ENCODE measurements at regions not wholly inside any gene's neighbourhood (a gene's known extent, or its start where the extent isn't known, plus 50 kb on each side); places are given as distances from the start of the nearest gene placed in this dataset.
"Not testable (repeated sequence)": the region's sequence is repeated elsewhere in the genome, so short reads cannot be mapped to it uniquely, and the experiment has no call there.

DNA sequence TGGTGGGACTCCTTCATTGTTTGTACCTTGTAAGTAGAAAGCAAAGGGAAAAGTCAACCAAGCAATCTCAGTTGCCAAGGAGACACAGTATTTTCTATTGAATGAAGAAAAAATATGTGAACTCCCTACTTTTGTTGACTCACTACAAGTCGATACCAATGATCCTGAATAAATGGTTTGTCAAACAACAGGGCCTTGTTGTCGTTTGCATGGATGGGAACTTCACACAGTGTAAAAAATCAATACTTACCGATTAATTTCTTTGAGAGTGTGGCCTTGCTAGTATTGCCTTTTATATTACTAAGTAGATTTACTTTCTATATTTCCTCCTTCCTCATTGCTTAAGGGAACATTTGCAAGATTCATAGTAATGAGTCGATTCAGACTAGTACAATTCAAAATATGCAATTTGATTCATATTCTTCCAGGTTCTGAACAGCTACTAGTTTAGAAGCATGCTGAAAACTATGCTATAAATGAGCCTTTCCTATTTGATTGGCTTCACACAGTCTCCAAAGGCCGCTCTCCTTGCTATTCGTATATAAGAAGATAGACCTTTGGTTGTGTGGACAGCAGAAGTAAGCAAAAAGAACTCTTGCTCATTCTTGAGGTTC lies 108.0 kb downstream of the ZNF330 start:
- DNase-seq, result no peak
- no peaks in the 10 kb centered on the region for H3K9me3 ChIP-seq (ENCODE audit: control insufficient read depth, low read length)
- H3K27me3 ChIP-seq (replicated peaks; ENCODE audit: control insufficient read depth, insufficient read depth, low read length, poor library complexity, severe bottlenecking), result no peaks in the 10 kb centered on the region
- no peak overlapping the region for H3K4me3 ChIP-seq (ENCODE audit: insufficient read depth, low read depth, low read length, poor library complexity, severe bottlenecking)
- H3K4me1 ChIP-seq (ENCODE audit: control insufficient read depth, insufficient read depth, low read length, poor library complexity, severe bottlenecking), result no peaks in the 10 kb centered on the region
- no peak overlapping the region for H3K27ac ChIP-seq (ENCODE audit: insufficient read depth, low read length, poor library complexity, severe bottlenecking)
- no peaks in the 10 kb centered on the region for H3K36me3 ChIP-seq (ENCODE audit: control insufficient read depth, insufficient read depth, low read length)

GRCh38 chr4:141329174-141329569 lies 108.5 kb downstream of the ZNF330 start:
- H3K4me1 ChIP-seq (ENCODE audit: control insufficient read depth, insufficient read depth, low read length, poor library complexity, severe bottlenecking), result no peaks in the 10 kb centered on the region
- no peak for DNase-seq
- no peak overlapping the region for H3K27ac ChIP-seq (ENCODE audit: insufficient read depth, low read length, poor library complexity, severe bottlenecking)
- no peak overlapping the region for H3K4me3 ChIP-seq (ENCODE audit: insufficient read depth, low read depth, low read length, poor library complexity, severe bottlenecking)
- H3K27me3 ChIP-seq (replicated peaks; ENCODE audit: control insufficient read depth, insufficient read depth, low read length, poor library complexity, severe bottlenecking), result no peaks in the 10 kb centered on the region
- no peaks in the 10 kb centered on the region for H3K36me3 ChIP-seq (ENCODE audit: control insufficient read depth, insufficient read depth, low read length)
- no peaks in the 10 kb centered on the region for H3K9me3 ChIP-seq (ENCODE audit: control insufficient read depth, low read length)

- no peak overlapping the region for H3K27ac ChIP-seq (ENCODE audit: insufficient read depth, low read length, poor library complexity, severe bottlenecking)
- no peaks in the 10 kb centered on the region for H3K4me1 ChIP-seq (ENCODE audit: control insufficient read depth, insufficient read depth, low read length, poor library complexity, severe bottlenecking)
- H3K27me3 ChIP-seq (replicated peaks; ENCODE audit: control insufficient read depth, insufficient read depth, low read length, poor library complexity, severe bottlenecking), result no peaks in the 10 kb centered on the region
- no peak overlapping the region for H3K4me3 ChIP-seq (ENCODE audit: insufficient read depth, low read depth, low read length, poor library complexity, severe bottlenecking)
- H3K36me3 ChIP-seq (ENCODE audit: control insufficient read depth, insufficient read depth, low read length), result no peaks in the 10 kb centered on the region
- no peaks in the 10 kb centered on the region for H3K9me3 ChIP-seq (ENCODE audit: control insufficient read depth, low read length)
- DNase-seq, result no peak
These were observed 109.9 kb downstream of the ZNF330 start for GRCh38 chr4:141330616-141331015.

DNA sequence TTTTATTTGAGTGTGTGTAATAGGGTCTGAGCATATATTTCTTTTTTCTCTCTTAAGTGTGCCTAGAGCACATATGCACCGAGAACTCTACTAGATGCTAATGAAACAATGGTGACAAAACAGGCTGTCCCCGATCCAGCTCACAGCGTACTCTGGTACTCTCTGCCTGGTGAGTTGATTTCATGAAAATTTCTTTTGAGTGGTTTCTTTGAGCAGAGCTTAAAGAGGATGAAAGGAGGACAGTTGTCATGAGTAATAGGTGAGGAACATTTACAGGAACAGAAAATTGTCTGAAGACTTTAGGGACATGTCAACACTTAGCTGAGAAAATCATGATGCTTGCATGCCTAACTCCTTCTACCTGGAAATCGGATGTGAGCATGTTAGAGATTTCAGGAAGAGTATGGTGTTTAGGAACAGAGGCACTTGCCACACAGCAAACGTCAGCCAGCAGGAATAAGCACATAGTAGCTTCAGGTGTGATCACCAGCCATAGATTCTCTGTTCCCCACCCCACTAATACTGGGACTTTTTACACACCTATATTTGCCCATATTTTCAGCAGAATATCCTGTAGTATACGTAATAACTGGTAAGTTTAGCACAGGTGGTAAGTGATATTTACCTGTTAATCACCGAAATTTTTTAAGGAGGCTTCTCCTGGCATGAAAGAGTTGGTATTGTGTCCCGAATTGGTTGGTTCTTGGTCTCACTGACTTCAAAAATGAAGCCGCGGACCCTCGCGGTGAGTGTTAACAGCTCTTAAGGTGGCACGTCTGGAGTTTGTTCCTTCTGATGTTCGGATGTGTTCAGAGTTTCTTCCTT lies 111.1 kb downstream of the ZNF330 start:
- DNase-seq, result no peak
- no peaks in the 10 kb centered on the region for H3K36me3 ChIP-seq (ENCODE audit: control insufficient read depth, insufficient read depth, low read length)
- no peaks in the 10 kb centered on the region for H3K4me1 ChIP-seq (ENCODE audit: control insufficient read depth, insufficient read depth, low read length, poor library complexity, severe bottlenecking)
- no peaks in the 10 kb centered on the region for H3K27me3 ChIP-seq (replicated peaks; ENCODE audit: control insufficient read depth, insufficient read depth, low read length, poor library complexity, severe bottlenecking)
- H3K9me3 ChIP-seq (ENCODE audit: control insufficient read depth, low read length), result no peaks in the 10 kb centered on the region
- no peak overlapping the region for H3K27ac ChIP-seq (ENCODE audit: insufficient read depth, low read length, poor library complexity, severe bottlenecking)
- H3K4me3 ChIP-seq (ENCODE audit: insufficient read depth, low read depth, low read length, poor library complexity, severe bottlenecking), result no peak overlapping the region

DNA sequence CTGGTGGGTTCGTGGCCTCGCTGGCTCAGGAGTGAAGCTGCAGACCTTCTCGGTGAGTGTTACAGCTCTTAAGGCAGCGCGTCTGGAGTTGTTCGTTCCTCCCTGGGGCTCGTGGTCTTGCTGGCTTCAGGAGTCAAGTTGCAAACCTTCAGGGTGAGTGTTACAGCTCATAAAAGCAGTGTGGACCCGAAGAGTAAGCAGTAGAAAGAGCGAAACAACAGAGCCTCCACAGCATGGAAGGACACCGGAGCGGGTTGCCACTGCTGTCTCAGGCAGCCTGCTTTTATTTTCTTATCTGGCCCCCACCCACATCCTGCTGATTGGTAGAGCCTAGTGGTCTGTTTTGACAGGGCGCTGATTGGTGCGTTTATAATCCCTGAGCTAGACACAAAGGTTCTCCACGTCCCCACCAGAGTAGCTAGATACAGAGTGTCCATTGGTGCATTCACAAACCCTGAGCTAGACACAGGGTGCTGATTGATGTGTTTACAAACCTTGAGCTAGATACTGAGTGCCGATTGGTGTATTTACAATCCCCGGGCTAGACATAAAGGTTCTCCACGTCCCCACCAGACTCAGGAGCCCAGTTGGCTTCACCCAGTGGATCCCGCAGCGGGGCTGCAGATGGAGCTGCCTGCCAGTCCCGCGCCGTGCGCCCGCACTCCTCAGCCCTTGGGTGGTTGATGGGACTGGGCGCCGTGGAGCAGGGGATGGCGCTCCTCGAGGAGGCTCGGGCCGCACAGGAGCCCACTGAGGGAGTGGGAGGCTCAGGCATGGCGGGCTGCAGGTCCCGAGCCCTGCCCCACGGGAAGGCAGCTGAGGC lies 111.9 kb downstream of the ZNF330 start:
- H3K4me1 ChIP-seq (ENCODE audit: control insufficient read depth, insufficient read depth, low read length, poor library complexity, severe bottlenecking); H3K27me3 ChIP-seq (replicated peaks; ENCODE audit: control insufficient read depth, insufficient read depth, low read length, poor library complexity, severe bottlenecking); H3K27ac ChIP-seq (ENCODE audit: insufficient read depth, low read length, poor library complexity, severe bottlenecking); H3K36me3 ChIP-seq (ENCODE audit: control insufficient read depth, insufficient read depth, low read length); DNase-seq; H3K9me3 ChIP-seq (ENCODE audit: control insufficient read depth, low read length); H3K4me3 ChIP-seq (ENCODE audit: insufficient read depth, low read depth, low read length, poor library complexity, severe bottlenecking): not testable (repeated sequence)

DNA sequence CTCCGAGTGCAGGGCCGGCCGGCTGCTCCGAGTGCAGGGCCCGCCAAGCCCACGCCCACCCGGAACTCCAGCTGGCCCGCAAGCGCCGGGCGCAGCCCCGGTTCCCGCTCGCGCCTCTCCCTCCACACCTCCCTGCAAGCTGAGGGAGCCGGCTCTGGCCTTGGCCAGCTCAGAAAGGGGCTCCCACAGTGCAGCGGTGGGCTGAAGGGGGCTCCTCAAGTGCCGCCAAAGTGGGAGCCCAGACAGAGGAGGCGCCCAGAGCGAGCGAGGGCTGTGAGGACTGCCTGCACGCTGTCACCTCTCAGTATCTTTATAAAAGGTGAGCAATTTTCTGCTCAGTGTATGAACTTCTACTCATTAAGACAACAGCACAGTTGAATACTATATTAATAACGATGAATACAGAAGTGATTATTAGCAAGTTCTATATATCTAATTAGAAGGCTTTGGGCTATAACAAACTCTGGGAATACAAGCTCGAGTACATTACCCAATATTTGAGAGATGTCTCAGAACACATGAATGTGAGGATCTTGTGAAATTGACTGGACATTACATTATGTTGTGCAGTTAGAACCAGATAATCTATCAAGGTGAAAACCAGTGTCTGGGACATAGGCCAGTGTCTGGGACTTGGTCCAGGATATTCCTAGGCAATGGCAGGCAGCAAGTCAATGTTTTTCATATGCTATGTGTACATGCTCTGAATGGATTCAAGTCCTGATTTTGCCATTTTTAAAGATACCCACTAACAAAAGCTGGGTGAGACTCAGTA lies 112.9 kb downstream of the ZNF330 start:
- H3K27ac ChIP-seq (ENCODE audit: insufficient read depth, low read length, poor library complexity, severe bottlenecking); H3K4me1 ChIP-seq (ENCODE audit: control insufficient read depth, insufficient read depth, low read length, poor library complexity, severe bottlenecking); H3K36me3 ChIP-seq (ENCODE audit: control insufficient read depth, insufficient read depth, low read length); H3K4me3 ChIP-seq (ENCODE audit: insufficient read depth, low read depth, low read length, poor library complexity, severe bottlenecking); DNase-seq; H3K27me3 ChIP-seq (replicated peaks; ENCODE audit: control insufficient read depth, insufficient read depth, low read length, poor library complexity, severe bottlenecking); H3K9me3 ChIP-seq (ENCODE audit: control insufficient read depth, low read length): not testable (repeated sequence)

- Histone ChIP-seq H3K36me3 (ENCODE audit: control insufficient read depth, insufficient read depth, low read length) (no peaks in the 10 kb centered on the region), H3K9me3 (ENCODE audit: control insufficient read depth, low read length) (no peaks in the 10 kb centered on the region), H3K27ac (ENCODE audit: insufficient read depth, low read length, poor library complexity, severe bottlenecking) (no peak overlapping the region), H3K27me3 (replicated peaks; ENCODE audit: control insufficient read depth, insufficient read depth, low read length, poor library complexity, severe bottlenecking) (no peaks in the 10 kb centered on the region), H3K4me1 (ENCODE audit: control insufficient read depth, insufficient read depth, low read length, poor library complexity, severe bottlenecking) (no peaks in the 10 kb centered on the region), H3K4me3 (ENCODE audit: insufficient read depth, low read depth, low read length, poor library complexity, severe bottlenecking) (no peak overlapping the region)
- no peak for DNase-seq
These were observed 114.5 kb downstream of the ZNF330 start for GRCh38 chr4:141335166-141335565.

GRCh38 chr4:141338238-141338637 lies 117.5 kb downstream of the ZNF330 start:
- Histone ChIP-seq H3K27me3 (replicated peaks; ENCODE audit: control insufficient read depth, insufficient read depth, low read length, poor library complexity, severe bottlenecking) (no peaks in the 10 kb centered on the region), H3K36me3 (ENCODE audit: control insufficient read depth, insufficient read depth, low read length) (no peaks in the 10 kb centered on the region), H3K4me1 (ENCODE audit: control insufficient read depth, insufficient read depth, low read length, poor library complexity, severe bottlenecking) (no peaks in the 10 kb centered on the region), H3K4me3 (ENCODE audit: insufficient read depth, low read depth, low read length, poor library complexity, severe bottlenecking) (no peak overlapping the region), H3K27ac (ENCODE audit: insufficient read depth, low read length, poor library complexity, severe bottlenecking) (no peak overlapping the region), H3K9me3 (ENCODE audit: control insufficient read depth, low read length) (no peaks in the 10 kb centered on the region)
- DNase-seq, result no peak

- H3K4me3 ChIP-seq (ENCODE audit: insufficient read depth, low read depth, low read length, poor library complexity, severe bottlenecking), result no peak overlapping the region
- no peak overlapping the region for H3K27ac ChIP-seq (ENCODE audit: insufficient read depth, low read length, poor library complexity, severe bottlenecking)
These were observed 118.7 kb downstream of the ZNF330 start for GRCh38 chr4:141339391-141339790.

More at GRCh38 chr4:141339391-141339790, 118.7 kb downstream of the ZNF330 start:
- no peaks in the 10 kb centered on the region for H3K4me1 ChIP-seq (ENCODE audit: control insufficient read depth, insufficient read depth, low read length, poor library complexity, severe bottlenecking)
- no peaks in the 10 kb centered on the region for H3K9me3 ChIP-seq (ENCODE audit: control insufficient read depth, low read length)
- no peak for DNase-seq
- no peaks in the 10 kb centered on the region for H3K27me3 ChIP-seq (replicated peaks; ENCODE audit: control insufficient read depth, insufficient read depth, low read length, poor library complexity, severe bottlenecking)
- no peaks in the 10 kb centered on the region for H3K36me3 ChIP-seq (ENCODE audit: control insufficient read depth, insufficient read depth, low read length)
